SU-DHL-6 (cell line): ENCODE measurements at regions not wholly inside any gene's neighbourhood (a gene's known extent, or its start where the extent isn't known, plus 50 kb on each side); places are given as distances from the start of the nearest gene placed in this dataset.

Experiments
- CTCF ChIP-seq: fragments of 200-600 bp; sonication (generic); IDR thresholded peaks from one replicate; pipeline ENCODE4 v1.5.1; 2017; ENCODE audit warnings: antibody characterized with exemption, mild to moderate bottlenecking, low read length, moderate library complexity; ENCODE audit not compliant: insufficient read depth, poor library complexity, severe bottlenecking
- EZH2phosphoT487 ChIP-seq: fragments of 200-600 bp; sonication (generic), shearing (Covaris generic); conservative IDR thresholded peaks from 2 replicates; pipeline ENCODE4 v1.6.1; 2018; ENCODE audit warnings: mild to moderate bottlenecking, antibody characterized with exemption, low read length, moderate library complexity, mixed read lengths

DNA sequence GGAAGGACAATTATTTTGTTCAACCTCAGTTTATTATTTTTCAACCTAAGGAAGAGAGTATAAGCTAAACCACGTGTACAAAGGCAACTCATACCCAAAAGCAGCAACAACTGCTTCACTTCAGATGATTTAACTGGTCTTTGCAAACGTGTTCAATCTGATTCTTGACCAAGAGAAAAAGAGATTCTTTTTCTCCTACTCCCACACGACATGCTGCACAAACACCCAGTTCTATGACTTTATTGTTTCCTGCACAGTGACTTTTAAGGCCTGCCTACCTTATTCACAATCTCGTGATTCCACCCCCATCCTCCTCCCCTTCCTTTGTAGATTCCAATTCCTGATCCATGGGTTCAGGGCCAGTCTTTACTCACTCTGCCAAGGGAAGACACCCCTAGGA is 1394.8 kb upstream of the ZEB2 start:
- TF ChIP-seq CTCF (no peak), EZH2phosphoT487 (no peak)
